Endothelial cell of umbilical vein (primary cell): ENCODE measurements at regions not wholly inside any gene's neighbourhood (a gene's known extent, or its start where the extent isn't known, plus 50 kb on each side); places are given as distances from the start of the nearest gene placed in this dataset.

Source experiments
- BruUV-seq: library from RNA; stranded (reverse); fragments of 400-500 nt; replicated peaks from 2 replicates; lab custom pipeline; 2021; lab: Mats Ljungman, UMichigan
- CTCF ChIA-PET: fragments of 300-600, 350-600 bp; sonication (Branson Sonifier 250); formaldehyde crosslinking; loops from one replicate; lab custom pipeline; 2021; ENCODE audit warnings: antibody characterized with exemption, inconsistent platforms; lab: Charles Lee
- POLR2A ChIA-PET: fragments of 300-600, 350-600 bp; sonication (Branson Sonifier 250); formaldehyde crosslinking; loops from one replicate; lab custom pipeline; 2021; ENCODE audit warnings: antibody characterized with exemption, inconsistent platforms; lab: Charles Lee
- DNase-seq: peaks from one replicate; pipeline ENCODE4 v3.0.0-alpha.2; 2011; ENCODE audit warnings: low read depth, low spot score
- FAIRE-seq: peaks from 2 replicates; lab custom pipeline; 2011; peaks lifted over from hg19 to GRCh38; lab: Jason Lieb, UNC
- H2AFZ ChIP-seq: 2 replicates; pipeline ENCODE4 v1.6.0; 2012; ENCODE audit warnings: low read depth, low read length, control low read depth, inconsistent platforms
- H3K27ac ChIP-seq: 2 replicates; pipeline ENCODE4 v1.5.1; 2011; ENCODE audit warnings: low read depth, mild to moderate bottlenecking, control low read depth, low read length, moderate library complexity; ENCODE audit not compliant: insufficient read depth
- H3K27me3 ChIP-seq, 2 experiments: 2 replicates each; pipeline versions ENCODE4 v1.6.0 to v1.6.1; 2011; ENCODE audit warnings: low read length in 2 of 2, mixed read lengths in 1 of 2; ENCODE audit not compliant: control insufficient read depth in 2 of 2, insufficient read depth in 2 of 2
- H3K36me3 ChIP-seq, 2 experiments: 2 replicates in 1 of 2; 3 replicates in 1 of 2; pipeline ENCODE4 v1.5.1; 2011; ENCODE audit warnings: low read length in 2 of 2, mild to moderate bottlenecking in 1 of 2, moderate library complexity in 1 of 2; ENCODE audit not compliant: control insufficient read depth in 2 of 2, insufficient read depth in 2 of 2; ENCODE audit errors: extremely low read depth in 1 of 2
- H3K4me1 ChIP-seq: 3 replicates; pipeline ENCODE4 v1.5.1; 2011; ENCODE audit warnings: mild to moderate bottlenecking, low read length; ENCODE audit not compliant: control insufficient read depth, insufficient read depth; ENCODE audit errors: extremely low read depth
- H3K4me2 ChIP-seq: 2 replicates; pipeline ENCODE4 v1.6.1; 2011; ENCODE audit warnings: low read length, control low read depth, mixed read lengths; ENCODE audit not compliant: insufficient read depth
- H3K4me3 ChIP-seq, 3 experiments: fragments of 200-600 bp in 1 of 3; sonication (generic), shearing (Covaris generic) in 1 of 3; replicated peaks in 1 of 3; 2 replicates each; pipeline ENCODE4 v1.5.1; 2011 to 2016; ENCODE audit warnings: control low read depth in 3 of 3, low read length in 3 of 3, mild to moderate bottlenecking in 2 of 3, inconsistent platforms in 1 of 3, low read depth in 1 of 3, moderate library complexity in 1 of 3; ENCODE audit not compliant: insufficient read depth in 1 of 3
- H3K79me2 ChIP-seq: 2 replicates; pipeline ENCODE4 v1.6.0; 2012; ENCODE audit warnings: low read length, inconsistent platforms; ENCODE audit not compliant: control insufficient read depth, insufficient read depth
- H3K9ac ChIP-seq: replicated peaks from 2 replicates; pipeline ENCODE3; 2011; ENCODE audit warnings: low read length, control low read depth; ENCODE audit not compliant: insufficient read depth; ENCODE audit errors: extremely low read depth
- H3K9me1 ChIP-seq: replicated peaks from 3 replicates; pipeline ENCODE4 v1.6.0; 2011; ENCODE audit warnings: mild to moderate bottlenecking, low read length; ENCODE audit not compliant: control insufficient read depth, insufficient read depth; ENCODE audit errors: extremely low read depth
- H3K9me3 ChIP-seq: replicated peaks from 2 replicates; pipeline ENCODE4 v1.5.1; 2012; ENCODE audit warnings: low read length, inconsistent platforms; ENCODE audit not compliant: control insufficient read depth, insufficient read depth
- H4K20me1 ChIP-seq: replicated peaks from 2 replicates; pipeline ENCODE3; 2011; ENCODE audit warnings: mild to moderate bottlenecking, low read length; ENCODE audit not compliant: control insufficient read depth, insufficient read depth; ENCODE audit errors: extremely low read depth
- EZH2 ChIP-seq: IDR thresholded peaks from 2 replicates; pipeline ENCODE4 v1.6.1; 2012; ENCODE audit warnings: borderline replicate concordance, low read depth, mild to moderate bottlenecking, moderate library complexity, low read length, inconsistent platforms; ENCODE audit not compliant: severe bottlenecking
- FOS ChIP-seq: IDR thresholded peaks from 2 replicates; pipeline ENCODE4 v1.6.1; 2011; ENCODE audit warnings: mild to moderate bottlenecking, low read length, moderate library complexity, borderline replicate concordance; ENCODE audit not compliant: insufficient read depth
- GATA2 ChIP-seq: IDR thresholded peaks from 2 replicates; pipeline ENCODE4 v1.7.0; 2011; ENCODE audit warnings: low read depth, mild to moderate bottlenecking, moderate library complexity, mixed read lengths, low read length; ENCODE audit not compliant: insufficient read length, insufficient read depth
- JUN ChIP-seq: IDR thresholded peaks from 2 replicates; pipeline ENCODE4 v1.6.1; 2011; ENCODE audit warnings: borderline replicate concordance, low read depth; ENCODE audit not compliant: insufficient read length, insufficient read depth
- MAX ChIP-seq: IDR thresholded peaks from 2 replicates; pipeline ENCODE4 v1.6.1; 2011; ENCODE audit not compliant: insufficient read depth, insufficient read length
- MYC ChIP-seq: IDR thresholded peaks from one replicate; pipeline ENCODE4 v1.6.1; 2011; ENCODE audit warnings: mild to moderate bottlenecking, low read depth, low read length
- POLR2A ChIP-seq: IDR thresholded peaks from 2 replicates; pipeline ENCODE4 v1.6.1; 2012; ENCODE audit warnings: low read depth, mild to moderate bottlenecking, control low read depth, low read length
- POLR2AphosphoS5 ChIP-seq: IDR thresholded peaks from 2 replicates; pipeline ENCODE4 v1.6.1; 2012; ENCODE audit warnings: low read depth, mild to moderate bottlenecking, control low read depth, low read length, moderate library complexity; ENCODE audit not compliant: insufficient read depth
- dilution Hi-C: fragments of 300-500 bp; cut with MboI; formaldehyde crosslinking; loops from one replicate; pipeline ENCODE4 v1.15.0; 2019; ENCODE audit warnings: low sequenced_read_pairs; ENCODE audit not compliant: extremely low pct_ligation_motif_present
- intact Hi-C: fragments of 100-400 bp; cut with micrococcal nuclease; formaldehyde crosslinking; loops from one replicate; pipeline ENCODE4 v1.10.0; 2022
- TF ChIP-seq, protein P1 (sequence below), 2 donors: IDR thresholded peaks; 1 replicate in 1 of 2; 2 replicates in 1 of 2; pipeline ENCODE4 v1.5.1; 2011; ENCODE audit warnings: low read length in 2 of 2, mild to moderate bottlenecking in 2 of 2, moderate library complexity in 2 of 2, control low read depth in 1 of 2, inconsistent platforms in 1 of 2, low read depth in 1 of 2; ENCODE audit not compliant: insufficient read depth in 1 of 2; ENCODE audit errors: extremely low read depth in 1 of 2

GRCh38 chr18:29311580-29311979 is 1134.7 kb upstream of the CDH2 start:
- H3K79me2 ChIP-seq: no peaks in the 10 kb centered on the region
- ChIA-PET POLR2A (no interaction called here), CTCF (no interaction called here)
- BruUV-seq: no TSS peak
- TF ChIP-seq MAX: no peak
- TF ChIP-seq JUN: no peak
- TF ChIP-seq, protein P1, sequence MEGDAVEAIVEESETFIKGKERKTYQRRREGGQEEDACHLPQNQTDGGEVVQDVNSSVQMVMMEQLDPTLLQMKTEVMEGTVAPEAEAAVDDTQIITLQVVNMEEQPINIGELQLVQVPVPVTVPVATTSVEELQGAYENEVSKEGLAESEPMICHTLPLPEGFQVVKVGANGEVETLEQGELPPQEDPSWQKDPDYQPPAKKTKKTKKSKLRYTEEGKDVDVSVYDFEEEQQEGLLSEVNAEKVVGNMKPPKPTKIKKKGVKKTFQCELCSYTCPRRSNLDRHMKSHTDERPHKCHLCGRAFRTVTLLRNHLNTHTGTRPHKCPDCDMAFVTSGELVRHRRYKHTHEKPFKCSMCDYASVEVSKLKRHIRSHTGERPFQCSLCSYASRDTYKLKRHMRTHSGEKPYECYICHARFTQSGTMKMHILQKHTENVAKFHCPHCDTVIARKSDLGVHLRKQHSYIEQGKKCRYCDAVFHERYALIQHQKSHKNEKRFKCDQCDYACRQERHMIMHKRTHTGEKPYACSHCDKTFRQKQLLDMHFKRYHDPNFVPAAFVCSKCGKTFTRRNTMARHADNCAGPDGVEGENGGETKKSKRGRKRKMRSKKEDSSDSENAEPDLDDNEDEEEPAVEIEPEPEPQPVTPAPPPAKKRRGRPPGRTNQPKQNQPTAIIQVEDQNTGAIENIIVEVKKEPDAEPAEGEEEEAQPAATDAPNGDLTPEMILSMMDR (IDR thresholded peaks at IDR 0.05; ENCODE audit: extremely low read depth in 1 of 2, insufficient read depth in 1 of 2, low read depth in 1 of 2, low read length in 2 of 2): no peak
- no peak for TF ChIP-seq EZH2
- TF ChIP-seq MYC: no peak
- no peak for TF ChIP-seq FOS
- no peak for TF ChIP-seq POLR2A
- TF ChIP-seq POLR2AphosphoS5: no peak
- no peak for TF ChIP-seq GATA2
- no peak overlapping the region for H2AFZ ChIP-seq
- H3K27ac ChIP-seq: no peak overlapping the region
- DNase-seq (no peak), FAIRE-seq (no peak)
- H3K4me2 ChIP-seq: no peak overlapping the region
- H3K27me3 ChIP-seq: no peaks in the 10 kb centered on the region
- no peak overlapping the region for H3K4me3 ChIP-seq
- intact Hi-C loops (no loop called here), dilution Hi-C loops (no loop called here)
- no peaks in the 10 kb centered on the region for H3K4me1 ChIP-seq
- no peaks in the 10 kb centered on the region for H4K20me1 ChIP-seq
- H3K36me3 ChIP-seq: no peaks in the 10 kb centered on the region
- H3K9ac ChIP-seq: no peak overlapping the region
- H3K9me3 ChIP-seq: no peaks in the 10 kb centered on the region
- H3K9me1 ChIP-seq: no peaks in the 10 kb centered on the region
